Stimulated activated CD8-positive, alpha-beta memory T cell treated with anti-CD3 and anti-CD28 coated beads, Interleukin-7, amount 100 ng/mL, for 48 hours (primary cell): ENCODE measurements at regions not wholly inside any gene's neighbourhood (a gene's known extent, or its start where the extent isn't known, plus 50 kb on each side); places are given as distances from the start of the nearest gene placed in this dataset.

Experiments used
- DNase-seq, 2 donors: peaks; one replicate each; pipeline ENCODE4 v3.0.0-alpha.2; 2020; ENCODE audit warnings: low read depth in 1 of 2; ENCODE audit errors: extremely low read depth in 1 of 2

GRCh38 chr9:113781381-113781780 is 94.7 kb upstream of the ZNF618 start:
- DNase-seq, result no peak

GRCh38 chr9:113781896-113782295 is 94.2 kb upstream of the ZNF618 start:
- no peak for DNase-seq

- no peak for DNase-seq
Measured at GRCh38 chr9:113783475-113783874, 92.6 kb upstream of the ZNF618 start.

- DNase-seq, result no peak
Measured at GRCh38 chr9:113785334-113785733, 90.8 kb upstream of the ZNF618 start.

- DNase-seq, result no peak
Measured at GRCh38 chr9:113786071-113786470, 90.0 kb upstream of the ZNF618 start.

GRCh38 chr9:113787871-113788270 is 88.2 kb upstream of the ZNF618 start:
- DNase-seq, result no peak

- no peak for DNase-seq
Measured at GRCh38 chr9:113788616-113789330, 87.3 kb upstream of the ZNF618 start.

GRCh38 chr9:113790093-113790492 is 86.0 kb upstream of the ZNF618 start:
- DNase-seq, result no peak

GRCh38 chr9:113793558-113793957 is 82.6 kb upstream of the ZNF618 start:
- DNase-seq, result no peak

GRCh38 chr9:113794721-113795120 is 81.4 kb upstream of the ZNF618 start:
- no peak for DNase-seq

- no peak for DNase-seq
Measured at GRCh38 chr9:113795811-113796392, 80.2 kb upstream of the ZNF618 start.

GRCh38 chr9:113796646-113797426 is 79.3 kb upstream of the ZNF618 start:
- no peak for DNase-seq

- no peak for DNase-seq
Measured at GRCh38 chr9:113798062-113799030, 77.8 kb upstream of the ZNF618 start.

- no peak for DNase-seq
Measured at GRCh38 chr9:113800276-113800675, 75.8 kb upstream of the ZNF618 start.

- DNase-seq, result no peak
Measured at GRCh38 chr9:113803811-113804589, 72.1 kb upstream of the ZNF618 start.

- no peak for DNase-seq
Measured at GRCh38 chr9:113805486-113806132, 70.5 kb upstream of the ZNF618 start.

GRCh38 chr9:113807173-113808061 is 68.7 kb upstream of the ZNF618 start:
- peak in 1 of 2 donors; percentile 1 for DNase-seq
